ENCODE measurements at regions not wholly inside any gene's neighbourhood (a gene's known extent, or its start where the extent isn't known, plus 50 kb on each side); places are given as distances from the start of the nearest gene placed in this dataset.

DNA sequence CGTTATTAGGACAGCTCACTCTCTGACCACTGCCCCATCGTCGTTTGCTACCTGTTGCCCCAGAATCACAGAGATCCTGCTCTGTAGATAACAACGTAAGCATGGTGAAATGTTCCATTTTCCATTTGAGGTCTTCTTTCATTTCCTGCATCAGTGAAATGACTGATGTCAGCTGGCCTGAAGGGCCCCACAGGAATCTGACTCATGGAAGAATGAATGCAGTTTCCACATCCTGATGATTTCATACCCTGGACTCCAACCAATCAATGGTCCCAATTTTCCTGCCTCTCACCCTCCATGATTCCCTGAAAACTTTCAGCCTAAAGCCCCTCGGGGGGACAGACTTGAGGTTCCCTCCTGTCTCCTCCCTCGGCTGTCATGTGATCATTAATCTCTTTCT is 394.4 kb upstream of the CDH4 start:
- no peak for TF ChIP-seq CTCF (IDR thresholded peaks at IDR 0.05; ENCODE audit: low read depth, low read length)
- in situ Hi-C loops (cut with HindIII; ENCODE audit: low sequenced_read_pairs), result no loop called here
- peak; percentile 38 for DNase-seq (ENCODE audit: low read depth, low spot score)

GRCh38 chr20:60862601-60863000 is 389.5 kb upstream of the CDH4 start:
- no peak overlapping the region for H3K4me3 ChIP-seq (ENCODE audit: low read depth, low read length)
- DNase-seq (ENCODE audit: low read depth, low spot score), result no peak
- no peak for TF ChIP-seq CTCF (IDR thresholded peaks at IDR 0.05; ENCODE audit: low read depth, low read length)
- in situ Hi-C loops (cut with HindIII; ENCODE audit: low sequenced_read_pairs), result no loop called here

More for the DNA sequence above, 394.4 kb upstream of the CDH4 start:
- H3K4me3 ChIP-seq (ENCODE audit: low read depth, low read length), result no peak overlapping the region

GRCh38 chr20:60863548-60863947 is 388.5 kb upstream of the CDH4 start:
- no peak for TF ChIP-seq CTCF (IDR thresholded peaks at IDR 0.05; ENCODE audit: low read depth, low read length)
- in situ Hi-C loops (cut with HindIII; ENCODE audit: low sequenced_read_pairs), result no loop called here
- no peak overlapping the region for H3K4me3 ChIP-seq (ENCODE audit: low read depth, low read length)
- DNase-seq (ENCODE audit: low read depth, low spot score), result no peak

- H3K4me3 ChIP-seq (ENCODE audit: low read depth, low read length), result no peak overlapping the region
- no peak for DNase-seq (ENCODE audit: low read depth, low spot score)
- in situ Hi-C loops (cut with HindIII; ENCODE audit: low sequenced_read_pairs), result no loop called here
- TF ChIP-seq CTCF (IDR thresholded peaks at IDR 0.05; ENCODE audit: low read depth, low read length), result no peak
Observed at GRCh38 chr20:60867589-60867988, 384.5 kb upstream of the CDH4 start.

DNA sequence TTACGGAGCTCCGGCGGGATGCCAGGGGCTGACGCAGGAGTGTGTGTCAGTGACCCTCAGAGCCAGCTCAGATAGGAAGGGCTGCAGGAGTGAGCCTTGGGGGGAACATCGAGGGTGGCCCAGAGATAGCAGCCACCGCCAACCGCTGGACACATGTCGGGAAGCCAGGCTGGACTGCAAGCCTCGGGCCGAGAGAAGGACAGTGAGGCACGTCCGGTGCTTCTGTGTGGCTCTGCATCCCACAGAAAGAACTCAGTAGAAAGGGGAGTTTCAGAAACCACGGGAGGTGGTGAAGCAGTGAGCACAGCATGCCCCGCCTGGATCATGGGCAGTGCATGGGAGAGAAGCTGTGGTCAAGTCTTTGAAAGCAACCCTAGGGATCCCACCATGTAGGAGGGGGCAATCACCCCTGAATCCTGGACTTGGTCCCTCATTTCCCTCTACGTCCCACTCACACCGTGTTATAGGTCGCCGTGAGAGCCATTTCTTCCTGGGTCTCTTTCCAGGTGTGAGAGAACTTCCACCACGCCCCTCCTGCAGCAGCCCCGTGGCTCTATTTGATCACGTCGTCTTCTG is 383.7 kb upstream of the CDH4 start:
- DNase-seq (ENCODE audit: low read depth, low spot score), result no peak

GRCh38 chr20:60869087-60869486 is 383.0 kb upstream of the CDH4 start:
- no peak for TF ChIP-seq CTCF (IDR thresholded peaks at IDR 0.05; ENCODE audit: low read depth, low read length)
- H3K4me3 ChIP-seq (ENCODE audit: low read depth, low read length), result no peak overlapping the region
- in situ Hi-C loops (cut with HindIII; ENCODE audit: low sequenced_read_pairs), result no loop called here
- DNase-seq (ENCODE audit: low read depth, low spot score), result no peak

More for the DNA sequence above, 383.7 kb upstream of the CDH4 start:
- in situ Hi-C loops (cut with HindIII; ENCODE audit: low sequenced_read_pairs), result no loop called here
- TF ChIP-seq CTCF (IDR thresholded peaks at IDR 0.05; ENCODE audit: low read depth, low read length), result no peak
- H3K4me3 ChIP-seq (ENCODE audit: low read depth, low read length), result no peak overlapping the region

GRCh38 chr20:60869625-60870024 is 382.4 kb upstream of the CDH4 start:
- no peak for DNase-seq (ENCODE audit: low read depth, low spot score)
- no peak for TF ChIP-seq CTCF (IDR thresholded peaks at IDR 0.05; ENCODE audit: low read depth, low read length)
- in situ Hi-C loops (cut with HindIII; ENCODE audit: low sequenced_read_pairs), result no loop called here
- no peak overlapping the region for H3K4me3 ChIP-seq (ENCODE audit: low read depth, low read length)
